GM19328 (cell line): ENCODE measurements at regions not wholly inside any gene's neighbourhood (a gene's known extent, or its start where the extent isn't known, plus 50 kb on each side); places are given as distances from the start of the nearest gene placed in this dataset.

ENCODE experiments used
- ATAC-seq: cut with Tn5 transposase; IDR thresholded peaks from one replicate; pipeline ENCODE4 v1.9.1; 2021; ENCODE audit warnings: mild to moderate bottlenecking, moderate library complexity; ENCODE audit not compliant: unreplicated experiment

GRCh38 chr5:93886917-93887361, 145.5 kb upstream of the POU5F2 start:
- ATAC-seq: no peak

- no peak for ATAC-seq
Measured at GRCh38 chr5:93886098-93886806, 144.9 kb upstream of the POU5F2 start.

GRCh38 chr5:93884254-93884653, 142.9 kb upstream of the POU5F2 start:
- no peak for ATAC-seq

GRCh38 chr5:93883459-93883858, 142.1 kb upstream of the POU5F2 start:
- ATAC-seq: no peak

GRCh38 chr5:93875693-93876092, 134.3 kb upstream of the POU5F2 start:
- no peak for ATAC-seq

- ATAC-seq: no peak
Measured at GRCh38 chr5:93874491-93874890, 133.1 kb upstream of the POU5F2 start.

GRCh38 chr5:93874080-93874479, 132.7 kb upstream of the POU5F2 start:
- ATAC-seq: no peak

GRCh38 chr5:93873211-93873736, 131.9 kb upstream of the POU5F2 start:
- ATAC-seq: no peak

GRCh38 chr5:93870649-93871048, 129.2 kb upstream of the POU5F2 start:
- ATAC-seq: no peak

- no peak for ATAC-seq
Measured at GRCh38 chr5:93868851-93869250, 127.5 kb upstream of the POU5F2 start.

- no peak for ATAC-seq
Measured at GRCh38 chr5:93850311-93850710, 108.9 kb upstream of the POU5F2 start.

- no peak for ATAC-seq
Measured at GRCh38 chr5:93845376-93845775, 104.0 kb upstream of the POU5F2 start.

- no peak for ATAC-seq
Measured at GRCh38 chr5:93831449-93831848, 90.0 kb upstream of the POU5F2 start.

- ATAC-seq: no peak
Measured at GRCh38 chr5:93830893-93831292, 89.5 kb upstream of the POU5F2 start.

- ATAC-seq: no peak
Measured at GRCh38 chr5:93829346-93829745, 87.9 kb upstream of the POU5F2 start.

- ATAC-seq: no peak
Measured at GRCh38 chr5:93821891-93822415, 80.6 kb upstream of the POU5F2 start.

GRCh38 chr5:93819668-93820067, 78.3 kb upstream of the POU5F2 start:
- no peak for ATAC-seq

- ATAC-seq: no peak
Measured at GRCh38 chr5:93810780-93811179, 69.4 kb upstream of the POU5F2 start.

- no peak for ATAC-seq
Measured at GRCh38 chr5:93809430-93809829, 68.0 kb upstream of the POU5F2 start.

- no peak for ATAC-seq
Measured at GRCh38 chr5:93807846-93808245, 66.4 kb upstream of the POU5F2 start.

GRCh38 chr5:93805616-93806379, 64.4 kb upstream of the POU5F2 start:
- no peak for ATAC-seq
